Upper lobe of right lung (tissue), 1 donor: ENCODE measurements at regions not wholly inside any gene's neighbourhood (a gene's known extent, or its start where the extent isn't known, plus 50 kb on each side); places are given as distances from the start of the nearest gene placed in this dataset.

Experiments used
- ATAC-seq: fragments of 200-7000 bp; cut with Tn5 transposase; one replicate; pipeline ENCODE4 v1.9.1; 2020; ENCODE audit warnings: mild to moderate bottlenecking, moderate library complexity
- DNase-seq: peaks from one replicate; pipeline ENCODE4 v3.0.0-alpha.2; 2020
- H3K27ac ChIP-seq: fragments of 200-600 bp; one replicate; pipeline ENCODE4 v1.8.0; 2022
- H3K27me3 ChIP-seq: fragments of 200-600 bp; one replicate; pipeline ENCODE4 v1.8.0; 2022; ENCODE audit warnings: mild to moderate bottlenecking
- H3K36me3 ChIP-seq: fragments of 200-600 bp; one replicate; pipeline ENCODE4 v1.8.0; 2022
- H3K4me1 ChIP-seq: fragments of 200-600 bp; one replicate; pipeline ENCODE4 v1.8.0; 2022
- H3K4me3 ChIP-seq: fragments of 200-600 bp; one replicate; pipeline ENCODE4 v1.8.0; 2022; ENCODE audit warnings: mild to moderate bottlenecking
- H3K9me3 ChIP-seq: fragments of 200-600 bp; one replicate; pipeline ENCODE4 v1.8.0; 2022
- intact Hi-C: fragments of 100-400 bp; cut with DNase I; formaldehyde crosslinking; loops from one replicate; pipeline ENCODE4 v1.11.0; 2022
- TF ChIP-seq, protein P1 (sequence below): fragments of 200-600 bp; IDR thresholded peaks from one replicate; pipeline ENCODE4 v1.8.0; 2022; ENCODE audit warnings: antibody characterized with exemption
- donor health status: DM: no; HTN: yes; CAD: no; lungs with severe emphysema.

- H3K4me1 ChIP-seq, result no peaks in the 10 kb centered on the region
- ATAC-seq (no peak), DNase-seq (no peak)
- TF ChIP-seq, protein P1, sequence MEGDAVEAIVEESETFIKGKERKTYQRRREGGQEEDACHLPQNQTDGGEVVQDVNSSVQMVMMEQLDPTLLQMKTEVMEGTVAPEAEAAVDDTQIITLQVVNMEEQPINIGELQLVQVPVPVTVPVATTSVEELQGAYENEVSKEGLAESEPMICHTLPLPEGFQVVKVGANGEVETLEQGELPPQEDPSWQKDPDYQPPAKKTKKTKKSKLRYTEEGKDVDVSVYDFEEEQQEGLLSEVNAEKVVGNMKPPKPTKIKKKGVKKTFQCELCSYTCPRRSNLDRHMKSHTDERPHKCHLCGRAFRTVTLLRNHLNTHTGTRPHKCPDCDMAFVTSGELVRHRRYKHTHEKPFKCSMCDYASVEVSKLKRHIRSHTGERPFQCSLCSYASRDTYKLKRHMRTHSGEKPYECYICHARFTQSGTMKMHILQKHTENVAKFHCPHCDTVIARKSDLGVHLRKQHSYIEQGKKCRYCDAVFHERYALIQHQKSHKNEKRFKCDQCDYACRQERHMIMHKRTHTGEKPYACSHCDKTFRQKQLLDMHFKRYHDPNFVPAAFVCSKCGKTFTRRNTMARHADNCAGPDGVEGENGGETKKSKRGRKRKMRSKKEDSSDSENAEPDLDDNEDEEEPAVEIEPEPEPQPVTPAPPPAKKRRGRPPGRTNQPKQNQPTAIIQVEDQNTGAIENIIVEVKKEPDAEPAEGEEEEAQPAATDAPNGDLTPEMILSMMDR, result no peak
- no peaks in the 10 kb centered on the region for H3K36me3 ChIP-seq
- no peak overlapping the region for H3K27ac ChIP-seq
- intact Hi-C loops, result no loop called here
- H3K4me3 ChIP-seq, result no peak overlapping the region
- H3K9me3 ChIP-seq, result no peaks in the 10 kb centered on the region
- no peaks in the 10 kb centered on the region for H3K27me3 ChIP-seq
Observed at GRCh38 chr11:81004576-81004975, 1563.7 kb upstream of the TENM4 start.

- H3K4me3 ChIP-seq, result no peak overlapping the region
- intact Hi-C loops, result no loop called here
- no peaks in the 10 kb centered on the region for H3K27me3 ChIP-seq
- no peaks in the 10 kb centered on the region for H3K9me3 ChIP-seq
- TF ChIP-seq, protein P1, result no peak
- no peaks in the 10 kb centered on the region for H3K4me1 ChIP-seq
- H3K36me3 ChIP-seq, result no peaks in the 10 kb centered on the region
- ATAC-seq, result no peak
- H3K27ac ChIP-seq, result no peak overlapping the region
- DNase-seq, result no peak
Observed at GRCh38 chr11:81002374-81002773, 1561.5 kb upstream of the TENM4 start.

DNA sequence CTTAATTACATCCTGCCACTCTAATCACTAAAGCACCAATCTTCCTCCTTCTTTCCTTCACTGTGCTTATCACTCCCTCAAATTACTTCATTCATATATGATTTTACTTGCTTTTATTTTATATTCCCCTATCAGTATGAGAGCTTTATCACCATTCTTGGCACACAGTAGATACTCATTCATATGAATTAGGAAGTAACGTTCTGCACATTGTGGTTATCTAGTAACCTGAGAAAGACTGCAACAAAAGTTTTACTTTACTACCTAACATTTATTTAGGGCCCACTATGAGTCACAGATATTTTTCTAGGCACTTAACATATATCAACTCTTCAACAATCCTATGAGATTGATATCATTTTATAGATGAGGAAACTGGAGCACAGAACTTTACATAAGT lies 1559.9 kb upstream of the TENM4 start:
- Histone ChIP-seq H3K27ac (no peak overlapping the region), H3K36me3 (no peaks in the 10 kb centered on the region), H3K9me3 (no peaks in the 10 kb centered on the region), H3K4me1 (no peaks in the 10 kb centered on the region), H3K27me3 (no peaks in the 10 kb centered on the region), H3K4me3 (no peak overlapping the region)
- intact Hi-C loops, result no loop called here
- ATAC-seq (no peak), DNase-seq (no peak)
- TF ChIP-seq, protein P1, result no peak

DNA sequence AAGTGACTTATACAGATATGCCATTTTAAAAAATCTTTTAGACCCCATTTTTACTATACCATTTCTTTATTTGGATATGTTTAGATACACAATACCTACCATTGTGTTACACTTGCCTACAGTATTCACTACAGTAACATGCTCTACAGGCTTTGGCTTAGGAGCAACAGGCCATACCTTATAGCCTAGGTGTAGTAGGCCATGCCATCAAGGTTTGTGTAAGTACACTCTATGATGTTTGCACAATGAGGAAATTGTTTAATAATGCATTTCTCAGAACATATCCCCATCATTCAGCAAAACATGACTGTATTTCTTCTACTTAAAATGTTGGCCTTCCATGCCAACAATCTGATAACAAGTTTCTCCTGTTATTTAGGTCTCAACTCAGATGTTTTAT lies 1559.5 kb upstream of the TENM4 start:
- Histone ChIP-seq H3K36me3 (no peaks in the 10 kb centered on the region), H3K9me3 (no peaks in the 10 kb centered on the region), H3K27me3 (no peaks in the 10 kb centered on the region), H3K27ac (no peak overlapping the region), H3K4me1 (no peaks in the 10 kb centered on the region), H3K4me3 (no peak overlapping the region)
- DNase-seq (no peak), ATAC-seq (no peak)
- TF ChIP-seq, protein P1, result no peak
- intact Hi-C loops, result no loop called here

GRCh38 chr11:80995523-80995922 lies 1554.7 kb upstream of the TENM4 start:
- Histone ChIP-seq H3K9me3 (no peaks in the 10 kb centered on the region), H3K27ac (no peak overlapping the region), H3K36me3 (no peaks in the 10 kb centered on the region), H3K27me3 (no peaks in the 10 kb centered on the region), H3K4me1 (no peaks in the 10 kb centered on the region), H3K4me3 (no peak overlapping the region)
- TF ChIP-seq, protein P1, result no peak
- DNase-seq, result no peak
- no peak for ATAC-seq
- intact Hi-C loops, result no loop called here

DNA sequence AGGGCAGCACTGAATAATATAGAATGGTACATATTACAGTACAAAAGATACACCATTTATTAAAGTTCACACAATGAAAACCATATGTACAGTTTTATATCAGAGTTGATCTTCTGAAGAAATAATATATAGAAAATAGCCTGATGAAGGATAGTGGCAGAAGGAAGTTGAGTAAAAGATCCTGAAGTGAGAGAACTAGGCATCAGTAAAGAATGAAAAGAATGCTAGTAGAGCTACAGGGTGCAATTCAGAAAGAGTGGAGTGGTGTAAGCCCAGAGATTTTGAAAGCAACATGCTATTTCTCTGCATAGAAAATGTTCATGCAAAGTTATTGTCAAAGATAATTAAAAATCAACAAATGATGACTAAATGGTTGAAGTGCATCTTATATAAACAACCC lies 1552.7 kb upstream of the TENM4 start:
- Histone ChIP-seq H3K4me3 (no peak overlapping the region), H3K9me3 (no peaks in the 10 kb centered on the region), H3K27ac (no peak overlapping the region), H3K36me3 (no peaks in the 10 kb centered on the region), H3K27me3 (no peaks in the 10 kb centered on the region), H3K4me1 (no peaks in the 10 kb centered on the region)
- ATAC-seq, result no peak
- DNase-seq, result no peak
- TF ChIP-seq, protein P1, result no peak
- intact Hi-C loops, result no loop called here
